ENCODE measurements at regions not wholly inside any gene's neighbourhood (a gene's known extent, or its start where the extent isn't known, plus 50 kb on each side); places are given as distances from the start of the nearest gene placed in this dataset.

DNA sequence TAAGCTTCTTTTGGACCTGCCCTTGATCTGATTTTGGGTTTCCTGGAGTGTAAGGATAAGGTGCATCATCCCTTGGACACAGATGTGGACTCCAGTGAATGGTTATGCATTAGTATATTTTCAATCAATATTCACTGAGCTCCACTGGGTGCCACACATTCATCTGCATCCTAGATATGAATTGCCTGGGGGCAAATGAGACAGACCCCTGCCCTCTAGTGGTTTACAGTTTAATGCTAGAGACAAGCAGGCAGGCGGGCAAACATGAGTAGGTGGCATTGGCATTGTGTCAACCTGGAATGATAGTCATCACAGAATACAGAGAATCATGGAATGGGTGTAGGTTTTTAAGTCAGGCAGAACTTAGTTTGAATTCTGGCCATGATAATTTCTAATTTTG, 252.5 kb upstream of the SOX14 start:
- TF ChIP-seq, protein P1, sequence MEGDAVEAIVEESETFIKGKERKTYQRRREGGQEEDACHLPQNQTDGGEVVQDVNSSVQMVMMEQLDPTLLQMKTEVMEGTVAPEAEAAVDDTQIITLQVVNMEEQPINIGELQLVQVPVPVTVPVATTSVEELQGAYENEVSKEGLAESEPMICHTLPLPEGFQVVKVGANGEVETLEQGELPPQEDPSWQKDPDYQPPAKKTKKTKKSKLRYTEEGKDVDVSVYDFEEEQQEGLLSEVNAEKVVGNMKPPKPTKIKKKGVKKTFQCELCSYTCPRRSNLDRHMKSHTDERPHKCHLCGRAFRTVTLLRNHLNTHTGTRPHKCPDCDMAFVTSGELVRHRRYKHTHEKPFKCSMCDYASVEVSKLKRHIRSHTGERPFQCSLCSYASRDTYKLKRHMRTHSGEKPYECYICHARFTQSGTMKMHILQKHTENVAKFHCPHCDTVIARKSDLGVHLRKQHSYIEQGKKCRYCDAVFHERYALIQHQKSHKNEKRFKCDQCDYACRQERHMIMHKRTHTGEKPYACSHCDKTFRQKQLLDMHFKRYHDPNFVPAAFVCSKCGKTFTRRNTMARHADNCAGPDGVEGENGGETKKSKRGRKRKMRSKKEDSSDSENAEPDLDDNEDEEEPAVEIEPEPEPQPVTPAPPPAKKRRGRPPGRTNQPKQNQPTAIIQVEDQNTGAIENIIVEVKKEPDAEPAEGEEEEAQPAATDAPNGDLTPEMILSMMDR (conservative IDR thresholded peaks at IDR 0.05; ENCODE audit: low read depth, low read length): no peak
- TF ChIP-seq BHLHE40 (IDR thresholded peaks at IDR 0.05; ENCODE audit: low read depth, low read length) (no peak), MAZ (IDR thresholded peaks at IDR 0.05; ENCODE audit: borderline replicate concordance, low read depth, low read length) (no peak)
